GM11168 (cell line): ENCODE measurements at regions not wholly inside any gene's neighbourhood (a gene's known extent, or its start where the extent isn't known, plus 50 kb on each side); places are given as distances from the start of the nearest gene placed in this dataset.

Source experiments
- in situ Hi-C: fragments of 300-500 bp; cut with MboI; formaldehyde crosslinking; loops from one replicate; pipeline ENCODE4 v1.12.0; 2022; ENCODE audit warnings: low sequenced_read_pairs; ENCODE audit not compliant: unreplicated experiment

DNA sequence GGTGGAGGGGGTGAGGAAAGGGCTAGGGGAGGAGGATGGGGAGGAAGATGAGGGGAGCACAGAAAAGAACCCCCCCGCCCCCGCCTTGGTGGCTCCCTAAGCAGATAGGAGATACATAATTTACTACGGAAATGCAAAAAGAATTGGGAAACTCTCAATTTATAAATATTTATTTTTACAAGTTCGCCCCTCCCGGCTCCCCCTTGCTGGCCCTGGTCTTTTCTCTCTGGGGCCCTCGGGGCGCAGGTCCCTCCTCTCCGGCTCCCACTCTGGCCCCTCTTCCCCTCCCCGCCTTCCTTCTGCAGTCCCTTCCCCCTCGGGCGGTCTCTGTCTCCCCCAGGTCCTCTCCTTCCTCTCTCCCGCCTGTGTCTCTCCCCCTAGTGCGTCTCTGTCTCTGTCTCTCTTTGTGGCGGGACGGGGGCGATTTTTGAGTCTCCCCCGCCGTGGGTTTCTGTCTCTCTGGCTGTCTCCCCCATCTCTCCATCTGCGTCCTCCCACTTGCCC lies 173.6 kb upstream of the IER5L start:
- in situ Hi-C loops: no loop called here

DNA sequence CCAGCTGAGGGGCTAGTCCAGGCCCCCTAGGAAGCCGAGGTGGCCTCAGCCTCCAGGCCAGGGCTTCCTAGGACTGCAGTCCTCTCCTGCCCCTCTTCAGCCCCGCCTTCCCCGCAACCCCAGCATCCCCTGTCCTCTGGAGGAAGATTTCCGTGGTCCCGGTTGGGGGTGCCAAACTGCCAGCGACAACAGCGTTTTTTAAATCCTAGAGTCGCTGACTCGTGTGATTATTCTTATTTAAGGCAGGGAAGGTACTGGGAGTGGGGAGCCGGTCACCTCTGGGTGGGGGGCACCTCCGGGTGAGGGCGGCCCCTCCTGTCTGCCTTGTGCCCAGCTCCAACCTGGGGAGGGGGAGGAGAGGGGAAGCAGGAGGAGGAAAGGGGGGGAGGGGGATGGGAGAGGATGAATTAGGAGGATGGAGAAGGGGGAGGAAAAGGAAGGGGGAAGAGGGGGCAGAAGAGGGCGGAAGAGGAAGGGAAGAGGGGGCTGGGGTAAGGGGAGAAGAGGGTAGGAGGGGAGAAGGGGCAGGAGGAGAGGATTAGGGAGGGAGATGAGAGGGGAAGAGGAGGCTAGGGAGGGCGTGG lies 173.1 kb upstream of the IER5L start:
- in situ Hi-C loops: no loop called here

DNA sequence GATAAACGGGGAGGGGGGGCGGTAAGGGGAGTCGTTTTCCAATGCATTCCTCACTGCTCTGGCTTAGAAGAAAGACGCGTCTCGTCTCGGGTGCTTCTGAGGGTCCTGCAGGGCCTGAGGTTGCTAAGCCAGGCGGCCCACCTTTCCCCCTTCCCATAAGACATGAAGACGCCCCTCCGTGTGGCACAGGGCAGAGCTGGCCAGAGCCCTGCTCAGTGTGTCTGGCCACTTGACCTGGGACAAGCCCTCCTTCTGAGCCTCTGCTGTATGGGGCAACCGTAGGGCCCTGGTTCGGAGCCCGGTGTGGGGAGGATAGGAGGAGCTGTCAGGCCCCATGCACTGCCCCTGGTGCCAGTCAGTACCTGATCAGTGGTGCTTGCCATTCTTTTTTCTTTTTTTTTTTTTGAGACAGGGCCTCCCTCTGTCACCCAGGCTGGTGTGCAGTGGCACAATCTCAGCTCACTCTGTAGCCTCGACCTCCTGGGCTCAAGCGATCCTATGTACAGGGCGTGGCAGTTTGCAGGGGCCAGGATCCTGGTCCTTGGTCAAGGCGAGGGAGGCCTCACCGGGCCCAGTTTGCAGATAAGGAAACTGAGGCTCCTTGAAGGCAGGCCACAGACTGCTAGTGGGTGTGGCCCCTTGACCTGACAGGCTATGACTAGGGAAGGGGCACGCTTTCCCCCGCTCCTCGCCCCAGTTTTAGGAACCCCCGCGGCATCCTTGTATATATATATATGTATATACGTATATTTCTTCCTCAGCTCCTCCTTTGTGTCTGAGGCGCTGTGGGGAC lies 172.3 kb upstream of the IER5L start:
- in situ Hi-C loops: no loop called here

DNA sequence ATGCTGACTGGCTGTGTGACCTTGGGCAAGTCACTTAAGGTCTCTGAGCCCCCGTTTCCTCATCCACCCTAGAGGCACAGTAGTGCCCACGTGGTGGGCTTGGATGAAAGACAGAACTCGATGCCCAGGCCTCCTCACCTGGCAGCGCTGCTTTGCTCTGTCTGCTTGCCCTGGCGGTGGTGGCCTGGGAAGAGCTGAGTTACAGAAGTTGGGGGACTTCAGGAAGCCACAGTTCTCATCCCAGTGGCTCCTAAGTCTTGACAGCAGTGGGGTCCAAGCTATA lies 171.5 kb upstream of the IER5L start:
- in situ Hi-C loops: no loop called here

DNA sequence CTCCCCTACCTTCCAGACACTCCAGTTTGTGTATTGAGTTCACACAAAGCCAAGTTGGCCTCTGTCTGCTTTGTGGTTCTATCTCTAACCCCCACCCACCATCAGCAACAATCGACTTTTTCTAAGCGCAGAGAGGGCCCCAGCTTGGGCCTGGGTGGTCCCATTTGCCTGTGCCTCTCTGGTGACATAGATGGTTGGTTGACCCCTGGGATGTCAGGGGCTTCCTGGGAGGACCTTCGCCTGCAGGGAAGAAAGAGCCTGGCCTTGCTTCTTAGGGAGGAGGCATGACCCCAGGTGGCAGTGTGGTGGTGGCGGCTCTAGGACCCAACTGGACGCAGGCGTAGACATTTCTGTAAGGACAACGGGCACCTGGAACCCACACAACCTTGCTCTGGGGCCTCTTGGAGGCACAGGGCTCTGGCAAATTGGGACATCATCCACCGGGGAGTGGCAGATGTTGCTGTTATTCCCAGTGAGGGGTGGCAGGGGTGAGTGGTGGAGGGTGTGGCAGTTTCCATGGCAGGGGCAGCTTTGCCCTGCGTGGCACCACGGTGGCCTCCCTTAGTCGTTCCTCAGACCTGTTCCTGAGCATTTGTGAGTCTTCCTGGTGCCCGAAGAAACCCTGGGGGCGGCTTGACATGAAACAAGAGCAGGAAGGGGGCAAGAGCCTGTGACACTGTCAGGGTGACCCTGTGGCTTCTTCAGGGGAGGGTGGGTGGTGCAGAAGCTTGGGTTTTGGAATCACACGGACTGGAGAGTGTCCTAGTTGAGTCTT lies 171.0 kb upstream of the IER5L start:
- in situ Hi-C loops: no loop called here

DNA sequence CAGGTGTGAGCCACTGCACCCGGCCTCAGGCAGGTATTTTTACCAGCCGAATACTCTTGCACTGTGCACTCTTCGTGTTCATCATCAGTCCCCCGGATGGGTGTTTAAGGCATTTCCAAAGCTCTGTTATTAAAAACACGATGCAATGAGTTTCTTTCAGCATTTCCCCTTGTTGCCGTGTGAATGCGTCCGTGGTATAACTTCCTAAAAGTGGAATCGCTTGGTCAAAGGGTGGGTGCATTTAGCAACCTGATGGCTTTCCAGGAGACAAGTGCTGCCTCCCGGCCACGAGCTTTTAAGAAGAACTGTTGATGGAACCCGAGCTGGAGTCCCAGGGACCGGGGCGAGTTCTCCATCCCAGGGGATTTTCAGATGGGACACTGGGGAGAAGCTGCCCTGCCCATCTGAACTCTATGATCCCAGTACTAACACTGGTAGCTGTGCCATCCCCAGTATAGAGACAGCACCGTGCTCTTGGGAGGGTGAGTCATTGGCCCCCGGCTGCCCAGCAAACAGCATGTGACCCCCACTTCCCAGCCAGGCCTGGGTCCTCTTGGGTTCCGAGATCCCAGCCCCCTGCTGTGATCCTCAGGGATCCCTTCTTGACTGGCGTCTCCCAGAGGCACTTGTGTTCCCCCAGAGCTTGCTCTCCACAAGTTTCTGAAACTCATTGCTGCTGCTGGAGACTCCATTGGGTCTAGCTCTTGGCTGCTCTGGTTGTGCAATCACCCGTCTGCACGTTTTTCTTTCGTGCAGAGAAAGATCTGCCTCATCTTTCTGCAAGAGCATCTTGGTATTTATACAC lies 169.5 kb upstream of the IER5L start:
- in situ Hi-C loops: no loop called here

DNA sequence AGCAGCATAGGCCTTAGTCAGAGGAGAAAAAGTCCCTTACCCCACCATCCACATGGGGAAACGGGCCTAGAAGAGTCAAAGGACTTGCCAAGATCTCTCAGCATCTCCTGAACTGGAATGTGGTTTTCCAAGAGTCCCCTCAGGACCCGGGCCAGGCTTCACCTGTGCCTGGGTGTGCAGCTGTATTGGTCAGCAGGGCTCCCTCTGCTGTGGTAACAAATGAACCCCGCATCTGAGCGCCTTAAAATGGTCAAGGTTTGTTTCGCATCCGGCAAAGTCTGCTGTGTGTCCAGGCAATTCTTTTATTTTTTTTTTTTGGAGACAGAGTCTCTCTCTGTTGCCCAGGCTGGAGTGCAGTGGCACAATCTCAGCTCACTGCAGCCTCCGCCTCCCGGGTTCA lies 168.0 kb upstream of the IER5L start:
- in situ Hi-C loops: no loop called here

DNA sequence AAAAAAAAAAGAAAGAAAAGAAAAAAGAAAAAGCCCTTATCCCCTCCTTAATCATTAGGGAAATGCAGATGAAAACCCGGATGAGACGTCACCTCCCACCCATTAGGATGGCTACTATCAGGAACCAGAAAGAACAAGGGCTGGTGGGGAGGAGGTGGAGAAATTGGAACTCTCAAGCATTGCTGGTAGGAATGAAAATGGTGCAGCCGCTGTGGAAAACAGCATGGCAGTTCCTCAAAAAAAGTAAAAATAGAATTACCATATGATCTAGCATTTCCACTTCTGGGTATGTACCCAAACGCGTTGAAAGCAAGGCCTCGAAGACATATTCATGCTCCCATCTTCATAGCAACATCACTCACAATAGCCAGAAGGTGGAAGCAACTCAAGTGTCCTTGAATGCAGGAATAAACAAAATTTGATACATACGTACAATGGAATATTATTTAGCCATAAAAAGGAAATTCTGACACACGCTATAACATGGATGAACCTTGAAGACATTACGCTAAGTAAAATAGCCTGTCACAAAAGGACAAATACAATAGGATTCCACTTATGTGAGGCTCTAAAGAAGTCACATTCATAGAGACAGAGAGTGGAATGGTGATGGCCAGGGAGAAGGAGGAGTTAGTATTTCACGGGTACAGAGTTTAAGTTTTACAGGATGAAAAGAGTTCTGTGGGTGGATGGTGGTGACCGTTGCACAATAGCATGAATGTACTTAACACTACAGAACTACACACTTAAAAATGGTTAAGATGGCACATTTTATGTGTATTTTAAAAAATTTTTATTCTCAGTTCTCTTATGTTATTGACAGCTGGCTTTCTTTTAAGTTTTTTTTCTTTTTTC lies 166.8 kb upstream of the IER5L start:
- in situ Hi-C loops: no loop called here

DNA sequence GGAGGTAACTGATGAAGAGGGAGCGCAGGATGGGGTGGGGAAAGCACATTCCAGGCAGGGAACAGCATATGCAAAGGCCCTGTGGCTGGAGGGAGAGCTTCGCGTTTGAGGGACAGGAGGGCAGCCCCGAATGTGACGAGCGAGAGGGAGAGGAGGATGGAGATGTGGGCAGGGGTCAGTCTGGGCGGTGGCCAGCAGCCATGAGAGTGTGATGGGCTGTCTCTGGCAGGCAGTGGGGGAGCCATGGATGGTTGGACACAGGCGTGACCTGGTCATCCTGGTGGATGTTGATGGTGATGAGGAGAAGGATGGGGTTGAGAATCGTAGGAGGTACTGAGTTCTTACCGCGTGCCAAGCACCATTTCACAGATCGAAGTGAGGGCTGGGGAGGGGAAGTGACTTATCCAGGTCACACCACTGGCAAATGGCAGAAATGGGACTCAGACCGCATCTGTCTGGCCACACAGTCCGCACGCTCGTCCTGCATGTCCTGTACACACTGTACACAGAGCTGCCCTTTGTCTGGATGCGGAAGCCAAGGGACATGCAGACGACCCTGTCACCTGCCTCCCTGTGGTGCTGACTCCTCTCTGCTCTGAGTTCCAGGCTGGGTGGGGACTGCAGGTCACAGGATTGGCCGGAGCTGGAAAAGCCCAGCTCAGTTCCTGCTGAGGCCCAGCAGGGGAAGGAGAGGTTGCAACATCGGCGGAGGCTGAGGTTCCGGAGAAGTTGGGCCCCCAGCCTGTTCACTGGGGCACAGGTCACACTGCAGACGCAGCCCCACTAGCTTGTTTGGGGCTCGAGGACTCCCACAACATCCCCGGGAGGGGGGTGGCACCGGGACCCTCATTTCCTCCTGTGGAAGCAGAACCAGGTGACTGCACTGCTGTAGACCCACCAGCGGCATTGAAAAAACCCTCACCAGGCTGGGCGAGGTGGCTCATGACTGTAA lies 165.6 kb upstream of the IER5L start:
- in situ Hi-C loops: no loop called here

DNA sequence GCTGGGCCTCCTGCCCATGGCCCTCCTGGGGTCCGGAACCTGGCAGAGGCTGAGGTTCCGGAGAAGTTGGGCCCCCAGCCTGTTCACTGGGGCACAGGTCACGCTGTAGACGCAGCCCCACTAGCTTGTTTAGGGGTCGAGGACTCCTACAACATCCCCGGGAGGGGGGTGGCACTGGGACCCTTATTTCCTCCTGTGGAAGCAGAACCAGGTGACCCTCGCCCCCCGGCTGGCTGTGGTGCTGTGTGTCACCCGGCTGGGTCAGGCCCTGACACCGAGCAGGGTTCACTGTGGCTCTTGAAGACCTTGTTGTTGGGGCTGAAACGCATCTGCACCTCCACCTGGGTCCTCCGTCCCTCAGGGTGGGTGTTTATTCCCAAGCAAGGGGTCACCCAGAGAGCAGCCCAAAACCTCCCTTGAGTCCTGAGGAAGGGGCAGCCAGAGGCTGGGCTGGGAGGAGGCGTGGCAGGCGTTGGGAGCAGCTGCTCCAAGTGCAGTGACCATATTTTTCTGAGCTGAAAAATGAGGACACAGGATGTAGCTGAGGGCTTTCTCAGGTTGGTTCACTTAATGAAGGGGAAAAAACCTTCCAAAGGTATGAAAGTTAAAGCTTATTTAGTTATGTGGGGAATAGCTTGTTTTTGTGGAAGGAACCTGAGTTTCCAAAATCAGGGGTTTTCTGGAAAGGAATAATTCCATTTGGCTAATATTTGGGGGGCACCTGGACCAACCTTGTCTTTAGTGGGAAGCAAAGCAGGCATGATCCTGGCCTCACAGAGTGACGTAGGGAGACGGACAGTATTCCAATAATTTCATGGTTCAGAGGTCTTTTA lies 164.7 kb upstream of the IER5L start:
- in situ Hi-C loops: no loop called here

DNA sequence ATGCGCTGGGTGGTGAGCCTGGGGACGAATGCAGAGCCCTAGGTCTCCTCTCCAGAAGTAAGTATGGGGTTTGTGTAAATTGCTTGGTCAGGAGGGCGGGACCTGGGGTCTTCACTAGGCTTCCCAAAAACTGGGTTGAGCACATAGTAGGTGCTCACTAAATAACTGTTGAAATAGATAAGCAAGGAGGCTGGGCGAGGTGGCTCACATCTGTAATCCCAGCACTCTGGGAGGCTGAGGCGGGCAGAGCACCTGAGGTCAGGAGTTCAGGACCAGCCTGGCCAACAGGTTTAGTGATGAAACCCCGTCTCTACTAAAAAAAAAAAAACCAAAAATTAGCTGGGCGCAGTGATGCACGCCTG lies 163.9 kb upstream of the IER5L start:
- in situ Hi-C loops: no loop called here

DNA sequence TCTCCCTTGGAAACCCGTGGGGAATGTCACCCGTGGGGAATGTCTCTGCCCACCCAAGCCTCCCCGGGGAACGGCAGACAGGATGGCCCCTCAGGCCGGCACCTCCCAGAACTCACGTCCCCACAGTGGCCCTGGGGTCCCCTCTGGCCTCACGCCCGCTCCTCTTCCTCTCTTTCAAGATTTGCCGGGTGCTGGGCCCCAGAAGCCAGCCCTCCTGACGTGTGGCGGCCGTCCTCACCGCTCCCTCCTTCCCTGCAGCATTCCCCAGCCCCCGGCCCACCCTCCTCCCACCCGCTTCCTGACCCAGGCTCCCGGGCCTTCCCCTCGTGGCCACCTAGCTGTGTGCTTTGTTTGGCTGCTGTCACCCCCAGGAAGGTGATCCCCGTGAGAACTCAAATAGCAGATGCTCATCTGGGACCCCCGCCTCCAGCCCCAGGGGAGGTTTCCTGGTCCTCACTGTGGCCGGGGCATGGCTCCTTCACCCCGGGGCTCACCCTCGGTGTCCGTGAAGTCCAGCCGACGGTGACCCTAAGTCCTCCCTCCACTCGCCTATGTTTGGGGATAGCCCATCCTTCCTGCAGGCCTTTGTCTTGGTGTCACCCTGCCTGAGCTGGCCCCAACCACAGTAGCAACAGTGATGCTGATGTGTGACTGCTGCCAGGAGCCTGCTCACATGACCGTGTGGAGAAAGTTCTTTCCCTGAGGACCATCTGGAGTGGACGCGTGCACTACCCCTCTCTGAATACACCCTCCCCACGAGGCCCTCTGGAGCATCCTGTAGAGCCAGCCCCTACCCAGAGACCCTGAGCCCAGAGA lies 163.3 kb upstream of the IER5L start:
- in situ Hi-C loops: no loop called here

DNA sequence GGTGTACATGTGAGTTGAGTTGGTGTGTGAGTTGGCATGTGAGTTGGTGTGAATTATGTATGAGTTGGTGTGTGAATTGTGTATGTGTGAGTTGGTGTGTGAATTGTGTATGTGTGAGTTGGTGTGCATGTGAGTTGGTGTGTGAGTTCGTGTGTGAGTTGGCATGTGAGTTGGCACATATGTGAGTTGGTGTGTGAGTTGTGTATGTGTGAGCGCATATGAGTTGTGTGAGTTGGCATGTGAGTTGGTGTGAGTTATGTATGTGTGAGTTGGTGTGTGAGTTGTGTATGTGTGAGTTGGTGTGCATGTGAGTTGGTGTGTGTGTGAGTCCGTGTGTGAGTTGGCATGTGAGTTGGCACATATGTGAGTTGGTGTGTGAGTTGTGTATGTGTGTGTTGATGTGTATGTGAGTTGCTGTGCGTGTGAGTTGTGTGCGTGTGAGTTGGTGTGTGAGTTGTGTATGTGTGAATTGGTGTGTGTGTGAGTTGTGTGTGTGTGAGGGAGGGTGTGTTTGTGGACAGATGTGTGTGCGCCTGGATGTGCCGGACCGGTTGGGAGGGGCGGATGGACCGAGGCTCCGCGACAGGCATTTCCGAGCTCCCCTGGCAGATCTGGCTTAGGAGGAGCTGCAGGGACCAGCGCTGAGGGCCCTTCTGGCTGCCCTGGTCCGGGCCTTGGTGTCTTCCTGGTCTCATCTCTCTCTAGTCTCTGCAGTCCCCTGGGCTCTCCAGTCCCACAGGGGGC lies 162.5 kb upstream of the IER5L start:
- in situ Hi-C loops: no loop called here

DNA sequence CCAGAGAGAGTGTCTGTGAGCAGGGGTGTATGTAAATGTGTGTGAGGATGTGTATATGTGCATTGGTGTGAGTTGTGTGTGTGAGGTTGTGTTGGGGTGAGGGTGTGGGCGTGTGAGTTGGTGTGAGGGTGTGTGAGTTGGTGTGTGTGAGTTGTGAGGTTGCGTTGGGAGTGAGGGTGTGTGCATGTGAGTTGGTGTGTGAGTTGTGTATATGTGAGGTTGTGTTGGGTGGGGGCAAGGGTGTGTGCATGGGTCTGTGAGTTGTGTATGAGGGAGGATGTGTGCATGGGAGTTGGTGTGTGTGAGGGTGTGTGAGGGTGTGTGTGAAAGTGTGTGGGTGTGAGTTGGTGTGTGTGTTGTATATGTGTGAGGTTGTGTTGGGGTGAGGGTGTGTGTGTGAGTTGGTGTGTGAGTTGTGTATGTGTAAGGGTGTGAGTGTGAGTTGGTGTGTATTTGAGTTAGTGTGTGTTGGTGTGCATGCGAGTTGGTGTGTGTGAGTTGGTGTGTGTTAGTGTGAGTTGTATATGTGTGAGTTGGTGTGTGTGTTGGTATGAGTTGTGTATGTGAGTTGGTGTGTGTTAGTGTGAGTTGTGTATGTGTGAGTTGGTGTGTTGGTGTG lies 161.6 kb upstream of the IER5L start:
- in situ Hi-C loops: no loop called here

DNA sequence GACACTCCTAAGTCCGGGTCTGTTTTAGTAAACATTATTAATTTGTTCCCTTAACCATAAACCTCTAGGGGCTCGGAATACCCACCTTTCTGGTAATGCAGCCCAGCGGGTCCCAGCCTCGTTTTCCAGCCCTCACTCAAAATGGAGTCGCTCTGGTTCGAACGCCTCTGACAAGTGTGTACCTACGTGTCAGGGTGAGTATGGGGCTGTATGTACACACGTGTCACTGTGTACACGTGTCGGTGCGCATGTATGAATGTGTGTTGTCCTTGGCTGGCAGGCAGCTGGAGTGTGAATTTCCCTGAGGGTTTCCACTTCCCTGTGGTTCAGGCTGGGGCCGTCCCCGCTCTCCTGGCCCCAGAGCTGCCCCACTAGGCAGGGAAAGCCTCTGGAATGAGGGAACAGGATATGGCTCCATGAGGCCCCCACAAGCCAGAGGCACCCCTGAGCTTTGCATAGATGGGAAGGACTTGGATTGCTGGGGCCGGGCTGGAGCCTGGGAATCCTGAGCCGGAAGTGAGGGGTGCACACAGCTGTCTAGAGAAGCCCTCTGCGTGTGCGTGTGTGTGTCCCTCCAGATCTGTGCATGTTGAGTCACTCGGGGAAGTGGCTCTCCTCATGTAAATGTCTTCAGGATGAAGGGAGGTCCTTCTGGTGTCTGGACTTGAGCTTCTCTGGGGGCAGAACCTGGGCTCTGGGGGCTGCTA lies 160.8 kb upstream of the IER5L start:
- in situ Hi-C loops: no loop called here
